Fibroblast of the aortic adventitia (primary cell): ENCODE measurements at regions not wholly inside any gene's neighbourhood (a gene's known extent, or its start where the extent isn't known, plus 50 kb on each side); places are given as distances from the start of the nearest gene placed in this dataset.

Experiments
- DNase-seq: peaks from one replicate; pipeline ENCODE4 v3.0.0-alpha.2; 2010; ENCODE audit warnings: low read depth
- H3K4me3 ChIP-seq: 2 replicates; pipeline ENCODE4 v1.5.1; 2011; ENCODE audit warnings: low read depth, mild to moderate bottlenecking, control low read depth, low read length, moderate library complexity
- TF ChIP-seq, protein P1 (sequence below): IDR thresholded peaks from 2 replicates; pipeline ENCODE4 v1.5.1; 2011; ENCODE audit warnings: mild to moderate bottlenecking, low read length, control low read depth, inconsistent platforms; ENCODE audit not compliant: insufficient read depth

DNA sequence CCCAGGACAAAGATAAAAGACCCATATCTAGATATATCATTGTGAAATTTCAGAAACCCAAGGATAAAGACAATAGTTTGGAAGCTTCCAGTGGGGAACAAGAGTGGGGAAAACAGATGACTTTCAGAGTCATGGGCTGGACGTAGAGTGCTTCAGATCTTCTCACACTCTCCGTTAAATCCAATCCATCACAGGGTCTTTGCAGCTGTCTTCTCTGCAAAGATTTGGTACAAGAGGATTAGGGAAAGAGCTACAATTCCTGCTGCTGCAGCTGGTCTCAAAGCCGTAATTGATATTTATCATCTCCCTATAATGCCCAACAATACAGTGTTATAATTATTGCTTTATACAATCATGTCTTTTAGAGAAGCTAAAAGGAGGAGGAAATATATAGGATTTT is 63.4 kb upstream of the CLPB start:
- TF ChIP-seq, protein P1, sequence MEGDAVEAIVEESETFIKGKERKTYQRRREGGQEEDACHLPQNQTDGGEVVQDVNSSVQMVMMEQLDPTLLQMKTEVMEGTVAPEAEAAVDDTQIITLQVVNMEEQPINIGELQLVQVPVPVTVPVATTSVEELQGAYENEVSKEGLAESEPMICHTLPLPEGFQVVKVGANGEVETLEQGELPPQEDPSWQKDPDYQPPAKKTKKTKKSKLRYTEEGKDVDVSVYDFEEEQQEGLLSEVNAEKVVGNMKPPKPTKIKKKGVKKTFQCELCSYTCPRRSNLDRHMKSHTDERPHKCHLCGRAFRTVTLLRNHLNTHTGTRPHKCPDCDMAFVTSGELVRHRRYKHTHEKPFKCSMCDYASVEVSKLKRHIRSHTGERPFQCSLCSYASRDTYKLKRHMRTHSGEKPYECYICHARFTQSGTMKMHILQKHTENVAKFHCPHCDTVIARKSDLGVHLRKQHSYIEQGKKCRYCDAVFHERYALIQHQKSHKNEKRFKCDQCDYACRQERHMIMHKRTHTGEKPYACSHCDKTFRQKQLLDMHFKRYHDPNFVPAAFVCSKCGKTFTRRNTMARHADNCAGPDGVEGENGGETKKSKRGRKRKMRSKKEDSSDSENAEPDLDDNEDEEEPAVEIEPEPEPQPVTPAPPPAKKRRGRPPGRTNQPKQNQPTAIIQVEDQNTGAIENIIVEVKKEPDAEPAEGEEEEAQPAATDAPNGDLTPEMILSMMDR = no peak
- no peak for DNase-seq
- no peak overlapping the region for H3K4me3 ChIP-seq

DNA sequence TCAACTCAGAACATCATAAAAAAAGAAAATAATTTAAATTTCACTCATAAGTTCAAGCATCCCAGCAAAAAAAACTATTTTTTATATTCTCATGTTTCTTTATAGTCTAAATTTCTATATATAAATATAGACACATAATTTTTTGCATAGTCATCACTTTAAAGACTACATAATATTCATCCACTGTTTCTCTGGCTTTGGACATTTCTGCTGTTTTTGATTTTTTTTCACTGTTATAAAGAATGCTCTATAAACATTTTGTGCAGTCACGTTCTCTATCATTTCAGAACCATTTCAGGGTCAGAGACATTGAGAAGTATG is 59.7 kb upstream of the CLPB start:
- DNase-seq = no peak
- TF ChIP-seq, protein P1 = no peak
- H3K4me3 ChIP-seq = no peak overlapping the region

DNA sequence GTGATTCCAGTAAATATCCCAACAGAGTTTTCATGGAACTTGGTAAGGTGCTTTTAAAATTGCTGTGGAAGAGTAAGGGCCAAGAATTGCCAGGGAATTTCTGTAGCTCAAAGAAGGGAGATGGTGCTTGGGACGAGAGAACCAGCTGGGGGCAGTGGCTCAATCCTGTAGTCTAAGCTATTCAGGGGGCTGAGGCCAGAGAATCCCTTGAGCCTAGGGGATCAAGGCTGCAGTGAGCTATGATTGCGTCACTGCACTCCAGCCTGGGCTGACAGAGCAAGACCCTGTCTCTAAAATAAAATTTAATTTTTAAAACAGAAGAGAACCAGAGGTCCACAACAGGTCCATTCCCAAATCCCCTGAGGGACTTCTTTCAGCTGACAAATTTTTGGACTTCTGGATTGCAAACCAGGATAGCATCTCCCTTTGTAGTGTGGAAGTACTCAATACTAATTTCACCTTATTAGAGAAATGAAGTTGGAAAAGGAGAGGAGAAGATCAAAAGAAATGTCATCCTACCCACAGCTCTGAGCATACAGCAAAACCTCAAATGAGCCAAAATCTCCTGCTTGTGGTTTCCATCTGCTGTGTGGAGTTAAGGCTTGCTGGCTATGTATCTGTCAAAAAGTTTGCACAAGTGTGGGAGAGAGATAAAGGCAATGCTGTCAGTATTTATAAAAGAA is 59.2 kb upstream of the CLPB start:
- DNase-seq = peak; percentile 46
- TF ChIP-seq, protein P1 = no peak
- no peak overlapping the region for H3K4me3 ChIP-seq

DNA sequence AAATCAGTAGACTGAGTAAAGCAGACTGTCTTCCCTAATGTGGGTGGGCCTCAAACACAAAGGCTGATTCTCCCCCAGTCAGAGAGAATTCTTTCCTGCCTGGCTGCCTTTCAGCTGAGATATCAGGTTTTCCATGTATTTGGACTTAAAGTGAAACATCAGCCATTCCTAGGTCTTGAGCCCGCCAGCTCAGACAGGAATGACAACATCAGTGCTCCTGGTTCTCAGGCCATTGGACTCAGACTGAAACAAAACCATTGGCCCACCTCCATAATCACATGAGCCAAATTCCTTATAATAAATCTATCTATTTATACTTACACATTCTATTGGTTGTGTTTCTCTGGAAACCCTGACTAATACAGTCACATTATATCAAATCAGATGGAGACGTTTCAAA is 56.7 kb upstream of the CLPB start:
- H3K4me3 ChIP-seq = no peak overlapping the region
- TF ChIP-seq, protein P1 = no peak
- peak; percentile 81 for DNase-seq
